ENCODE measurements at regions not wholly inside any gene's neighbourhood (a gene's known extent, or its start where the extent isn't known, plus 50 kb on each side); places are given as distances from the start of the nearest gene placed in this dataset.

GRCh38 chr7:41470081-41470480 lies 232.8 kb downstream of the INHBA start (continued):
- no peak for TF ChIP-seq CHD7 (IDR thresholded peaks at IDR 0.05; ENCODE audit: insufficient replicate concordance, low read length)
- no peak for TF ChIP-seq SP4 (IDR thresholded peaks at IDR 0.05; ENCODE audit: low read length)
- TF ChIP-seq, protein P1, sequence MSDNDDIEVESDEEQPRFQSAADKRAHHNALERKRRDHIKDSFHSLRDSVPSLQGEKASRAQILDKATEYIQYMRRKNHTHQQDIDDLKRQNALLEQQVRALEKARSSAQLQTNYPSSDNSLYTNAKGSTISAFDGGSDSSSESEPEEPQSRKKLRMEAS (IDR thresholded peaks at IDR 0.05), result no peak
- no peak for TF ChIP-seq CBX5 (IDR thresholded peaks at IDR 0.05; ENCODE audit: low read depth, low read length)
